Muscle of leg (tissue), 3 donors: ENCODE measurements at regions not wholly inside any gene's neighbourhood (a gene's known extent, or its start where the extent isn't known, plus 50 kb on each side); places are given as distances from the start of the nearest gene placed in this dataset.
A peak's percentile ranks its signal among the peaks of the same experiment; 100 is the strongest.

ENCODE experiments used
- DNase-seq: peaks from one replicate; pipeline ENCODE4 v3.0.0; 2013
- H3K27ac ChIP-seq: one replicate; pipeline ENCODE4 v1.5.1; 2013; ENCODE audit warnings: mild to moderate bottlenecking, low read length, control low read depth
- H3K27me3 ChIP-seq: one replicate; pipeline ENCODE4 v1.6.1; 2013; ENCODE audit warnings: low read length; ENCODE audit not compliant: control insufficient read depth, insufficient read depth
- H3K36me3 ChIP-seq: one replicate; pipeline ENCODE4 v1.6.1; 2013; ENCODE audit warnings: low read length; ENCODE audit not compliant: control insufficient read depth, insufficient read depth
- H3K4me1 ChIP-seq: one replicate; pipeline ENCODE4 v1.6.1; 2013; ENCODE audit warnings: low read length; ENCODE audit not compliant: control insufficient read depth, insufficient read depth
- H3K4me3 ChIP-seq: one replicate; pipeline ENCODE4 v1.5.1; 2013; ENCODE audit warnings: low read length, control low read depth
- H3K9me3 ChIP-seq: replicated peaks from 2 replicates; pipeline ENCODE4 v1.6.1; 2013; ENCODE audit warnings: low read depth, low read length; ENCODE audit not compliant: control insufficient read depth
- WGBS: methylation state at CpG from one replicate; pipeline ENCODE4 v1.1.5; 2013; ENCODE audit warnings: missing lambda C conversion rate; ENCODE audit not compliant: insufficient coverage; 5-methylcytosine and 5-hydroxymethylcytosine counted together

- 0% methylated on average over 8 of the region's 22 CpGs for WGBS
- no peak overlapping the region for H3K27ac ChIP-seq
- DNase-seq = peak; percentile 79
Measured at GRCh38 chr17:72030067-72030899, 90.5 kb upstream of the SOX9 start.

GRCh38 chr17:72031219-72031884 is 89.5 kb upstream of the SOX9 start:
- Histone ChIP-seq H3K4me3 (no peak overlapping the region), H3K9me3 (no peaks in the 10 kb centered on the region), H3K4me1 (peaks cover 8% of the 10 kb centered on the region), H3K27me3 (peaks cover 3% of the 10 kb centered on the region), H3K27ac (no peak overlapping the region), H3K36me3 (no peaks in the 10 kb centered on the region)
- 58% methylated on average over 3 of the region's 8 CpGs for WGBS
- DNase-seq = no peak

More at GRCh38 chr17:72030067-72030899, 90.5 kb upstream of the SOX9 start:
- no peaks in the 10 kb centered on the region for H3K36me3 ChIP-seq
- peaks cover 3% of the 10 kb centered on the region for H3K27me3 ChIP-seq
- peak overlapping the region; percentile 49 for H3K4me3 ChIP-seq
- H3K9me3 ChIP-seq = no peaks in the 10 kb centered on the region
- H3K4me1 ChIP-seq = peaks cover 8% of the 10 kb centered on the region

- no peak overlapping the region for H3K27ac ChIP-seq
- H3K4me3 ChIP-seq = no peak overlapping the region
- DNase-seq = no peak
- H3K36me3 ChIP-seq = no peaks in the 10 kb centered on the region
- no CpG with 5 or more reads among the region's 4 CpGs for WGBS
- no peaks in the 10 kb centered on the region for H3K9me3 ChIP-seq
- peaks cover 8% of the 10 kb centered on the region for H3K4me1 ChIP-seq
- no peaks in the 10 kb centered on the region for H3K27me3 ChIP-seq
Measured at GRCh38 chr17:72033334-72033733, 87.5 kb upstream of the SOX9 start.

- no peaks in the 10 kb centered on the region for H3K36me3 ChIP-seq
- no peaks in the 10 kb centered on the region for H3K9me3 ChIP-seq
- peaks cover 8% of the 10 kb centered on the region for H3K4me1 ChIP-seq
- H3K4me3 ChIP-seq = no peak overlapping the region
- DNase-seq = no peak
- no peaks in the 10 kb centered on the region for H3K27me3 ChIP-seq
- no peak overlapping the region for H3K27ac ChIP-seq
- WGBS = no CpG with 5 or more reads among the region's 2 CpGs
Measured at GRCh38 chr17:72034000-72034399, 86.8 kb upstream of the SOX9 start.

GRCh38 chr17:72038427-72038826 is 82.4 kb upstream of the SOX9 start:
- Histone ChIP-seq H3K4me1 (no peaks in the 10 kb centered on the region), H3K9me3 (no peaks in the 10 kb centered on the region), H3K4me3 (no peak overlapping the region), H3K27me3 (no peaks in the 10 kb centered on the region), H3K36me3 (no peaks in the 10 kb centered on the region), H3K27ac (no peak overlapping the region)
- no peak for DNase-seq

- H3K36me3 ChIP-seq = no peaks in the 10 kb centered on the region
- no peak overlapping the region for H3K4me3 ChIP-seq
- H3K27me3 ChIP-seq = no peaks in the 10 kb centered on the region
- no peaks in the 10 kb centered on the region for H3K9me3 ChIP-seq
- WGBS = no CpG with 5 or more reads among the region's 2 CpGs
- DNase-seq = no peak
- H3K4me1 ChIP-seq = no peaks in the 10 kb centered on the region
- H3K27ac ChIP-seq = no peak overlapping the region
Measured at GRCh38 chr17:72039490-72039889, 81.3 kb upstream of the SOX9 start.

GRCh38 chr17:72046178-72046577 is 74.6 kb upstream of the SOX9 start:
- Histone ChIP-seq H3K4me3 (no peak overlapping the region), H3K36me3 (no peaks in the 10 kb centered on the region), H3K9me3 (no peaks in the 10 kb centered on the region), H3K27ac (no peak overlapping the region), H3K4me1 (no peaks in the 10 kb centered on the region), H3K27me3 (no peaks in the 10 kb centered on the region)
- no peak for DNase-seq
- 100% methylated on average over 1 of the region's 3 CpGs for WGBS

- Histone ChIP-seq H3K27ac (no peak overlapping the region), H3K4me3 (no peak overlapping the region), H3K4me1 (no peaks in the 10 kb centered on the region), H3K9me3 (no peaks in the 10 kb centered on the region), H3K27me3 (no peaks in the 10 kb centered on the region), H3K36me3 (no peaks in the 10 kb centered on the region)
- 85% methylated on average over 11 of the region's 14 CpGs for WGBS
- DNase-seq = no peak
Measured at GRCh38 chr17:72046643-72047612, 73.9 kb upstream of the SOX9 start.

- H3K4me1 ChIP-seq = peaks cover 9% of the 10 kb centered on the region
- DNase-seq = no peak
- no peaks in the 10 kb centered on the region for H3K36me3 ChIP-seq
- H3K27me3 ChIP-seq = peaks cover 3% of the 10 kb centered on the region
- WGBS = no CpG with 5 or more reads among the region's 2 CpGs
- H3K9me3 ChIP-seq = no peaks in the 10 kb centered on the region
- no peak overlapping the region for H3K4me3 ChIP-seq
- no peak overlapping the region for H3K27ac ChIP-seq
Measured at GRCh38 chr17:72049914-72050313, 70.9 kb upstream of the SOX9 start.

- Histone ChIP-seq H3K4me1 (peaks cover 9% of the 10 kb centered on the region), H3K27ac (no peak overlapping the region), H3K4me3 (no peak overlapping the region), H3K27me3 (peaks cover 3% of the 10 kb centered on the region), H3K36me3 (no peaks in the 10 kb centered on the region), H3K9me3 (no peaks in the 10 kb centered on the region)
- 3% methylated on average over 5 of the region's 11 CpGs for WGBS
- DNase-seq = peak; percentile 24
Measured at GRCh38 chr17:72053036-72053435, 67.8 kb upstream of the SOX9 start.
